ELR (cell line): ENCODE measurements at regions not wholly inside any gene's neighbourhood (a gene's known extent, or its start where the extent isn't known, plus 50 kb on each side); places are given as distances from the start of the nearest gene placed in this dataset.

Experiments
- DNase-seq: peaks from one replicate; pipeline ENCODE4 v3.0.0-alpha.2; 2015; ENCODE audit warnings: low read depth

DNA sequence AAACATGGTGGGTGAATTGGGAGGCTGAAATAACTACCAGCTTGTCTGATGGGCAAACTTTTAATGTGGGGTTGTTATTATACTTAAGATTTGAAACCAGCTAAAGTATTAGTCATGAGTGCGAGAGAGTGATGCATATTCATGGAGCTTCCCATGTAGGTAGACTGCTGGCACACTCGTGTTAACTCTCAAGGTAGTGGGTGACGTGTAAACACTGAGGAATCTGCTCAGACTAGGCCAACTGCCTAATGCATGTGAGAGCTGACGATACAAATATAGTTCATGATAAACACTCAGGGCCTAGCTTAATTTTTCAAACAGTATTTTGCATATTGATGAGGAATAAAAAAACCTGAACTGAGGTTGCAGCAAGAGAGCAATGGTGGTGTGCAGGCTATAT, 1165.7 kb upstream of the PIK3C3 start:
- DNase-seq = peak; percentile 13

DNA sequence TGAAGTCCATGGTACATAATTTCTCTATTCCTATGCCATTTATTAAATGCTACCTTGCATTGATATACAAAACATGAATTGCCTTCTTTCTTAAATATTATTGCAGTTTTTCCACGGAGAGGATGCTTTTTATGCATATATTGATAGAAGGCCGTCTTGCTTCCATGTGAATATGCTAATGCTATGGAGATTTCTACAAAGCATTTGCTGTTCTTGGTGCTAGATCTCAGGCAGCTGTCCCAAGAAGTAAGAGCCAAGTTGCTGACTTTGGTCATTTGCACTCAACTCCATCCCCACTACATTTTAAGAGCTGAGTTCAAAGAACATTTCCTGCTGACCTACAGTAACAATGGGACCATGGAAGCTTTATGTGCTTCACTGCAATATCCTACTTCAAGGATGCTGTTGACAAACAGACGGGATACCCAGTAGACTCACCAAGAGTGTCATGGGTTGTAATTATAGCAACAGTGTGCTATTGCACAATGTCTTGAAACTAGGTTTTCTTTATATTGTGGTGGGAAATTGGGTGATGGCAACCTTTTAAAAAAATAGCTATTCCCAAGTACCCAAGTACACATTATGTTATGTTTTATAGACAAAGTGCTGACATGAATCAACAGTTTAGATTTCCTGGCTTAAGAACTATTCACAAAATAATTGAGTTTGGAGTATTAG, 1172.4 kb upstream of the PIK3C3 start:
- no peak for DNase-seq

DNA sequence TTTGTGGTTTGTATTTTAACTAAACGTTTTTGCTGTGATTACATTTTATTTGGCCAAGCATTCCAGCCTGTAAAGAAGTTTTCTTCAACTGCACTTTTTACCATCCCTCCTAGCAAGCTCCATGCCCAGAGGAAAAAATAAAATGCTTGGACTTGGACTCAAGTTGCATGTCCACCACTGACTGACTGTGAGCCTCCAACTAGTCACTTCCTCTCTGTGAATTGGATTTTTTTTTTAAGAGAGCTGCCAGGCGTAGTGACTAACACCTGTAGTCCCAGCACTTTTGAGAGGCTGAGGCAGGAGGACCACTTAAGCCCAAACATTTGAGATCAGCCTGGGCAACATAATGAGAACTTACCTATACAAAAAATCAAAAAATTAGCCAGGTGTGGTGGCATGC, 1185.2 kb upstream of the PIK3C3 start:
- peak; percentile 52 for DNase-seq

DNA sequence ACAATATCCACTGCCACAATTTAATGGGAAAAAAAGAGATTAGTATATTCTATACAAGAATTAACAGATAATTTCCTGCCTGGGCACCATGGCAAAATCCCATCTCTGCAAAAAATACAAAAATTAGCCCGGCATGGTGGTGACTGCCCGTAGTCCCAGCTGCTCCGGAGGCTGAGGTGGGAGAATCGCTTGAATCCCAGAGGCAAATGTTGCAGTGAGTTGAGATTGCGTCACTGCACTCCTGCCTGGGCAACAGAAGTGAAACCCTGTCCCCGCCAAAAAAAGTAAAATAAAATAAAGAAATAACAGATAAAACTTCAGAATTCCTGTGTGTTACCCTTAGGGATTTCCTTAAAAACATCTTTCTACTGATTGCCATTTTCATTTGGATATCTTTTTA, 1194.8 kb upstream of the PIK3C3 start:
- no peak for DNase-seq

DNA sequence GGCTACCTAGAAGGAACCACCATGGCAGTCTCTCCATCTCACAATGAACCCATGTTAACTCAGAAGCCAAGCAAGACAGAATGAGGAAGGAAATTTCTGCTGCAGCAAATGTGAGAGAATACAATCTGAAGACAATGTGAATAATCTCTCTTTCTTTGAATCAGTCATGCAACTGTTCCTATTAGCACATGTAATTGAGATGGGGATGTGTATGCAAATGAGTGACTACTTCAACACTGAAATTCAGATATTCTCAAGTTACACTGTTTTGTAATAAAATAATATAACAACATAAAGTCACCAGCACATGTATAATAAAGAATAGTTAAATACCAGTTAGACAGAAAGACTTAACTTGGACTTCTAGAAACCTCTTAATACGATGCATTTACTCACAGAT, 1200.6 kb upstream of the PIK3C3 start:
- DNase-seq = no peak

DNA sequence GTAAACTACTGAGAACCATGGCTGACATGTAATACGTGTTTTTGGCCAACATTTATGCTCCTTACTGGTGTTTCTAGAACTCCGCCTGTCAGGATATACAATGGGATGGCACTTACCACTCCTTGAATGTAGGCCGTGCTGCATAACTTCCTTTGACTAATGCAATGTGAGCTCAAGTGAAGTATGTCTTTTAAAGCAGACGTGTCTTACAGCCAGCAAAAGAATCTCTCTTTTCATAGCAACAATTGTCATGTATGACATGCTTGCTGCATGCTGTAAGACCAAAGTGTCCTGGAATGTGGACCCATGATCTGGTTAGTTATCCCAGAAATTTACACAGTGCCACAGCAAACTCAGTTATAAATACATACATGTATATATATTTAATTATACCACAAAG, 1202.7 kb upstream of the PIK3C3 start:
- no peak for DNase-seq

DNA sequence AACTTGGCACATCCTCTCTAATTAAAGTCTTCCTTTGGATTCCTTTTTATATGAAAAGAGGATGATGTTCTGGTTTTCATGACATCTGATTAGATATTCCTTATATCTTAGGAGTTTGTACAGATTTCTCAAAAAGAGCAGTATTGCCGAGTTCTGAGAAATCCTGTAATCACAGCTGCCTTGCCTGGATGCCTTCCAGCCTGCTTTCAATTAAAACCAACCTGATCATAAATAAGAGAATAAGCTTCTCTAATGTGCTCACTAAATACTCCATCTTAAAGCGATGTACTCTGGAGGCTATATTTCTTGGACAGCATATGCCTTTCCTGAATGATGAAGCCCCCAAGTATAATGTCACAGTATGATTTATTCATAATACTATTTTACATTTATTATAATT, 1203.8 kb upstream of the PIK3C3 start:
- no peak for DNase-seq

DNA sequence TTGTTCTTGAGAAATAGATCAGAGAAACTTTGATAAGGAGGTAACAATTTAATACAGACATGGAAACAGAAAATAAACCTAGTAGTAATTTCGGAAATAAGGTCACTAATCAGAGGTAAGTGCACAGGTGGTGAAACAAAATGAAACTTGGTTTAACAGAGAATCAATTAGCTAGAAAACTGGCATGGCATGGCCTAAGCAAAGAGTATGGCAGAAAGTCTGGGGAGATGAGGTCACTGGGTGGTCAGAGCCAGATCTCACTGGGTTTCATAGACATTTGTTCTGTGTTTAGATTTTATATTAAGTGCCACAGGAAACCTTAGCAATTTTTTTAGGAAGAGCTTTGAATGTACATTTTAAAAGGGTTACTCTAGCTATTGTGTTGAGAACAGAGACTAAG, 1216.0 kb upstream of the PIK3C3 start:
- DNase-seq = no peak

DNA sequence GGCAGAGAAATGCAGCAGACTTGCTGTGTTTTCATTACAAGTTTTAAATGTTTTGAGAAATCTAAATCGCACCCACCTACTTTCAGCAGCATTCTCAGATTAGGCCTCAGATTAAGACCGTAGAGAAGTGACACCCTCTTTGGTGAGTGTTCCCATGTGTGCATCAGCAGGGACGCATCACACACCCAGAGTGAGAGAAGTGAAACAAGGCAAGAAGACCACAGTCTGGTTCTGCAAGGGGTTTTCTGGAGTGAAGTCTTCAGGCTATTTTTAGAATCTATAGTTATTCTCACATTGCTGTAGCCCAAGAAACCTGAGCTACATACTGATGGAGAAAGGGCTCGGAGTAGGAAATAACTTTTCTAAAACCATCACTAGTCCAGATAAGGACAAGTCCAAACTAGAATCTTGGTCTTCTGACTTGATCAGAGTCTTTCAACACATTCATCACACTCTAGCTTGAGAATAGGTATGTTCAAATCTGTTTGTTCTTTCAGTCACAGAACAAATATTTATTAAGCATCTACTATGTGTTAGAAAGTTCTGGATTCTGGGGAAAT, 1216.6 kb upstream of the PIK3C3 start:
- no peak for DNase-seq

DNA sequence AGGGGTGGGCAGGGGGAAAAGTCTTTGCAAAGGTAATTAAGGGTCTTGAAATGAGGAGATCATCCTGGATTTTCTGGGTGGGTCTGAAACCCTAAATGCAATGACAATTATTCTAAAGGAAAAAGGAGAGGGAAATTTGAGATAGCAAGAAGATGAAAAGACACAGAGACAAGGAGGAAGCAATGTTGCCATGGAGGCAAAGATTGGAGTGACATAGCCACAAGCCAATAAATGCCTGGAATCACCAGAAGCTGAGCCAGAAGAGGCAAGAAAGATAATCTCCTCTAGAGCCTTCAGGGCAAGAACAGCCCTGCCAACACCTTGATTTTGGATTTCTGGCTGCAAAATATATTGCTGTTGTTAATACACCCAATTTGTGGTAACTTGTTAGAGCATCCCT, 1246.3 kb upstream of the PIK3C3 start:
- DNase-seq = no peak

DNA sequence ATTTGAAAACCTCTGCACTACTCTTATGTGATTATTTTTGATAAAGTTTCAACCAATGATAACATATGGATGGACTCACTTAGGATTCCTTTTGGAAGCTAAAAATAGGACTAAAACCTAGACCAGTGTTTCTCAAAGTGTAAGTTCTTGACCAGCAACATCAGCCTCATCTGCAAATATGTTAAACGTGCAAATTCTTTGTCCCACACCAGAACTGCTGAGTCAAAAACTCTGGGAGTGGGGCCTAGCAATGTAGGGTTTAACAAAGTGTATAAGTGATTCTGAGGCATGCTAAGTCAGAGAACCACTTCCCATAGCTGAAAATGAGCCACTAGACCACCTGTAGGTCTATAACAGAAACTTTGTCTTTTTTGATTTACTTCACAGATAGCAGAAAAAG, 1247.2 kb upstream of the PIK3C3 start:
- DNase-seq = no peak

DNA sequence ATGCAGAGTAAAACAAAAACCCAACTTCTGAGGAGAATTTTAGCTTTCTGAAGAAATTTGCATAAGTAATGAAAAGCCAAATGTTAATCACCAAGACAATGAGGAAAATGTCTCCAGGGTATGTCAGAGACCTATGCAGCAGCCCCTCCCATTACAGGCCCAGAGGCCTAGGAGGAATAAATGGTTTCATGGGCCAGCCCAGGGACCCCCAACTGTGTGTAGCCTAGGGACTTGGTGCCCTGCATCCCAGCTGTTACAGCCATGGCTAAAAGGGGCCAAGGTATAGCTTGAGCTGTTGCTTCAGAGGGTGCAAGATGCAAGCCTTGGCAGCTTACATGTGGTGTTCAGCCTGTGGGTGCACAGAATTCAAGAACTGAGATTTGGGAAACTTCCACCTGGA, 1256.9 kb upstream of the PIK3C3 start:
- DNase-seq = no peak

DNA sequence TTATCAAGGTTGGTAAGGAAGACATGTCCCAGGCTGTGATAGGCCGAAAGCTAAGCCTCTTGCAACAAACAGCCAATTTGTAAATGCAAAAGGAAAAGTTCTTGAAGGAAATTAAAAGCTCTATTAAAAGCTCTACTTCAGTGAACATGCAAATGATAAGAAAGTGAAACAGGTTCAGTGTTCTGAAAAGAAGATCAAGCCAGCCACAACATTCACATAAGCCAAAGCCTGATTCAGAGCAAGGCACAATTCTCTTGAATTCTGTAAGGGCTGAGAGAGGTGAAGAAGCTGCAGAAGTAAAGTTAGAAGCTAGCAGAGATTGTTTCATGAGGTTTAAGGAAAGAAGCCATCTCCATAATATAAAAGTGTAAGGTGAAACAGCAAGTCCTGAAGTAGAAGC, 1259.5 kb upstream of the PIK3C3 start:
- DNase-seq = no peak

DNA sequence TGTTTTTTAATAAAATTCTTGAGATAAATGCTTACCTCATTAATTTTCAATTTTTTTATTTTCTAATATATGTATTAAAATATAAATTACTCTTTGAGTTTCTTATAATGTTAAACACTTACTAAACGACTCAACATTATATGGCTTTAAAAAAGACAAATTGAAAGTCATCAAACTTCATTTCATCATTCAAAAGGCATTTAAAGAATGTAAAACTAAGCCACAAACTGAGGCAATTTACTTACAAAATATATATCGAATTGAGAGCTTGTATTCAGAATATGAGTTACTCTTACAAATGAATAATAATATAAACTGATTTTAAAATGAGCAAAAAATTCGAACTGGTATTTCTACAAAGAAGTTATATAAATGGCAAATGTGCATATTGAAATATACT, 1262.2 kb upstream of the PIK3C3 start:
- peak; percentile 34 for DNase-seq

DNA sequence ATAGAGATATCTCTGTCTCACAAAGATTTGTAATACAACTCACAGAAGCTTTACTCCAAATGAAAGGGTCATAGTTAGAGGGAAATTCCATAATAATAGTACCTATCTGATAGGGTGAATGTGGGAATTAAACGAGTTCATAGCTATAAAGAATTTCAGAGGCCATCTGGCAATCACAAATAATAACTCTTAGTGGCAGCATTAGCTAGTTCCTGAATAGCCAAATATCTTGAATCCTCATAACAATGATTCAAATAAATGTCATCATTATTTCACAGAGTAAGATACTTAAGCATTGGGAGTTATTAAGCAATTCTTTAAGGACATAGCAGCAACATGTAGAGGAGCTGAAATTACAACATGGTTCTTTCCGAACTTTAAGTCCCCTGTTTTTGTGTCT, 1265.0 kb upstream of the PIK3C3 start:
- DNase-seq = no peak

DNA sequence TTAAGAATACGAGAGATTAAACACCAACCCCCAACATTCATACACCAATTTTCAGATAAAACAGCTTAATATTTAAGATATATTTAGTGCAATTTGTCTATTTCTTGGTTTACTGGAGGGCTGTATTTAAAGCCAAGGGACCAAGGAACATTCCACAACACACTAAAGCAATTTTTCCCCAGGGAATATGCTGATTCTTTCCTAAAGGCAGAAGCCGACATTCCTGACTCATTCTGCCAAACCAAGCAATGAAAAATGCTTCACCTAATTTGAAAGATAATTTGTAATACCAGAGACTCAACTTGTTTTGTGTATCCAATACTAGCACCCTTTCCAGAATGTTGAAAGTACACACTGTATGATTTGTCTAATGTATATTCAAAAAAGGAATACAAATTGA, 1267.6 kb upstream of the PIK3C3 start:
- DNase-seq = peak; percentile 6

DNA sequence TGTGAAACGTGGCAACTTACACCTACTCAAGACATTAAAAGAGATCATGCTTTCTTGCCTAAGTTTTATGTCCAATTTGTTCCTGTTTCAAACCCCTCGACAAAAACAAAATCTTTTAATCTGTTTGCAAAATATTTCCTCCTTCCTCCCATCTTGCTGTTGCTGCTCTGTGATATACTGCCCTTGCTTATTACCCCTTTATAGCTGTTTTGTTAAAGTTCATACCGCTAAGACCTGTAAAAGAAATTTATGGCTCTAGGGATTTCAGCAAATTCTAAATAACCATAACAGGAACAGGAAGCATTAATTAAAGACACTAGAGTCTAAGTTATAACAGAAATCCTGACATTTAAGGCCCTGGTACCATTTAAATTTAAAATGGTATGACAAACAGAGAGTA, 1268.2 kb upstream of the PIK3C3 start:
- no peak for DNase-seq

DNA sequence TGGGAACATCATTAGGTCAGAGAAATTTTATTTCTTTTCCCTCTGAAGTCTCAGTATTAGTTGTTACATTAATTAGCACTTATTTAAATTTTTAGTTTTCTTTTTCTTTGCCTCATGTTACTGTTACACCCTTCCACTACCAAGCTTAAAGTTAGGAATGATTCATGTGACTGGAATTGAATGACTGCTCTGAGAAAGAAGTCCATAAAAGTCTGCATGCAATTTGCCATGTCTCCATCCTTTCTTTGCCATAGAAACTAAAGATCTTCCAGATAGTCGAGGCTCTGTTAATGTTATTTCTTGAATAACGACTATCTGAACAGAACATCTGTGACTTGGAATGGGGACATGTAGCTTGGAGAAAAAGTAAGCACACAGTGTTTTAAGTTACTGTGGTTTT, 1269.8 kb upstream of the PIK3C3 start:
- DNase-seq = no peak

DNA sequence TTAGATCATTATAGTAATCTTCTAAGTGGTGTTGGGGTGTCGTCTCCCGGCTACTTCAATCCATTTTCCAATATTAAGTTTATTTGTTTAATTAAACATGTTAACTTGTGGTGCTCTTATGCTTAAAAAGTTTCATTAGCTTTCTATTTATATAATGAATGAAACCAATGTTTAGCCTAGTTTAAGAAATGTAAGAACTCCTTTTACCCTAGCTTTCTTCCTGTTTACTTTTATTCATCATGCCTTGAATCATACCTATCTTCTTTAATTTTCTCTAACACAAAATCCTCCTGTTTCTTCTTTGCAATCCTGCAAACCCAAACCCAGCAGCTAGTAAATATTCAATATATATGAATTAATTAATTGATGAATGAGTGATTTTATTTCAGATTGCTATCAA, 1276.7 kb upstream of the PIK3C3 start:
- DNase-seq = no peak

DNA sequence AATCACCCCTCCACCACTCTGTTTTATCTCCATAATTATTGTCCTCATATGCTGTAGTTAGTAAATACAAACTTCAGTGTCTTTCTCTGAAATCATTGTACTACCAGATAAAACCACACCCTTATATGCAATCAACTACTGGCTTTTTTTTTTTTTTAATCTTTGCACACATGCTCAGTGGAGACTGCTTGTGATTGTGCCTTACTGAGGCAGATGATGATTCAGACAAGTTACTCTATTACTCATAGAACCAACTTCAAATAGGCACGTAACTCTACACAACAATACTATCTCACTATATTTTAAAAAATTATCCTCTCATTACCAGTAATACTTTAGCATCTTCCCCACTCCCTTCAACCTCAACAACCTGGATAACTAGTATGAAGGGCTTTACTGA, 1278.4 kb upstream of the PIK3C3 start:
- DNase-seq = peak; percentile 40

DNA sequence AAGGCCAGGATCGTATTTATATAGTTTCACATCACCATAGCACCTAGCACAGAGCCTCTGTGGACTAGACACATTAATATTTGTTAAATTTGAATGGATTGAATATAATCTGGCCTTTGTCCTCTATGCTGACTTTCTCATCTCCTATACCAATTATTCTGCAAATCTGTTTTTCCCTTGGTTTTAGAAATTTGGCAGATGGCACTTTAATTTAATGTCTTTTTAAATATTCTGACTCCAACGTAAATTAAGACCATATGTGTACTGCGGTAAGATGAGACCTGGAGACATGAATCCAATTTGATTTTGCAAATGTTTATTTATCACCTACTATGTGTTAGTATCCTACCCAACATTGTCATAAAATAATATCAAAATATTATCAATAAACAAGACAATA, 1281.9 kb upstream of the PIK3C3 start:
- no peak for DNase-seq

DNA sequence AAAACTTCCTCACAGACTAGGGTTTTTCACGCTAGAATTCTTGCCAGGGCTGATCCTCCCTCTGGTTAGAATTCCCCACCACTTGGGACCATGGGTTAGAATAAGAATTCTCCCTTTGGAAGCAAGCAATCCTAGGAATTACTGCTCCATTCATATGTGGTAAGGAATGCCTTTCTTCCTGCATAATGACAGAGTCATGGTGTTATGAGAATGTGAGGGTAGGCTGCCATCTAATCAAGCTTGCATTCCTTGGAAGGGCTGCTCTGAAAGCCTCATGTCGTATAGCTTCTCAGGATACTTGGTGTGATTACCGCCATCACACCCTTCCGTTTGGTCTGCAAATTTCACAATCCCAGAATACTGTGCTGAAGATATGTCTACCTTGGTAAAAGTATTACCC, 1282.4 kb upstream of the PIK3C3 start:
- DNase-seq = no peak

DNA sequence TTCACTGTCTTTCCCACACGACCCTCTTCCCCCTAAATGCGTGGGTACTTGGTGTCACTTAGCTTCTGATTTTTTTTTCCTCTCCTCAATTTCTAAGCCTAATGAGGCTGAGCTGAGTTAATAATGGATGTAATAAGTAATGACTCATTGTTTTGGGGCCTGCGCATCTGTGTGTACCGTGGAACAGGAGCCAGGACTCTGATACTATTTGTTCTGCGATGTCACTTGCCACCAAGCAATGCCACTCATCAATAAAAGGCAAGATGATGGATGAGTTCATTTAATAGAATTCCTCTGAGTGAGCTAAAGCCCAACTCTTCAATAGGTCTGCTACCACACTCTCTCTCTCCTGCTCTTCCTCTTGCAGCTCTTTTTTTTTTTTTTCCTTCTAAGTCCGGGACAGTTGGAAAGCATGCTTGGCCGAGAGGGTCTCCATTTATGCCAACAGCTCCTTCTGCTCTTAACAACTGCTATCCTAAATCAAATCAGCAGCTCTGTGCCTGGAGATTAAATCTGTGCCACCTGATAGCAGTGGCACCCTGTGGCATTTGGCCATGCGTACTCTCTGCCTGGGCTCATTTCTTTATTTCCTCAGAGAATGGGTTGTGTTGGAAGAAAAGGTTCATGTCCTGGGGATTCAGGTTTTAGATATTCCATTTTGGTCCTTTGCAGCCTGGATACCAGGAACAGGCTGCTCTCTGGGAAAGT, 1284.2 kb upstream of the PIK3C3 start:
- no peak for DNase-seq

DNA sequence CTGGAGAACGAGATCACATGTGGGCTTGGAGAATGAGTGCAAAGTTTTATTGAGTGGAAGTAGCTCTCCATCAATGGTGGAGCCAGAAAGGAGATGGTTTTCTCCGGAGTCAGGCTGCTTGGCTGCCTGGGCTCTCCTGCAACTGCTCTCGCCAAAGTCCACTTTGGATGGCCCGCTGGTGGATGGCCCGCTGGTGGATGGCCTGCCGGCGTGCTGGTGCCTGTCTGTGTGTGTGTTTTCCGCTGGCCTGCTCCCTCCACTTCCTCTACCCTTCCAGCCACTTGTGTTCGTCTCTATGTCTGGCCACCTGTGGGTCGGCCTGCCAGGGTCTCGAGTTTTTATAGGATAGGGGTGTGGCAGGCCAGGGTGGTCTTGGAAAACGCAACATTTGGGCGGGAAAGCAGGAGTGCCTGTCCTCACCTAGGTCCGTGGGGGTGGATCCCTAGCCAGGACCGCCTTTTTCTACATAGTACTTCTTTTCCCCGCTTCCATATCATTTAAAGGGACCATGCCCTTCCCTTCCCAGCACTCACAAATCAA, 1292.1 kb upstream of the PIK3C3 start:
- DNase-seq = no peak
